ENCODE measurements at regions not wholly inside any gene's neighbourhood (a gene's known extent, or its start where the extent isn't known, plus 50 kb on each side); places are given as distances from the start of the nearest gene placed in this dataset.

DNA sequence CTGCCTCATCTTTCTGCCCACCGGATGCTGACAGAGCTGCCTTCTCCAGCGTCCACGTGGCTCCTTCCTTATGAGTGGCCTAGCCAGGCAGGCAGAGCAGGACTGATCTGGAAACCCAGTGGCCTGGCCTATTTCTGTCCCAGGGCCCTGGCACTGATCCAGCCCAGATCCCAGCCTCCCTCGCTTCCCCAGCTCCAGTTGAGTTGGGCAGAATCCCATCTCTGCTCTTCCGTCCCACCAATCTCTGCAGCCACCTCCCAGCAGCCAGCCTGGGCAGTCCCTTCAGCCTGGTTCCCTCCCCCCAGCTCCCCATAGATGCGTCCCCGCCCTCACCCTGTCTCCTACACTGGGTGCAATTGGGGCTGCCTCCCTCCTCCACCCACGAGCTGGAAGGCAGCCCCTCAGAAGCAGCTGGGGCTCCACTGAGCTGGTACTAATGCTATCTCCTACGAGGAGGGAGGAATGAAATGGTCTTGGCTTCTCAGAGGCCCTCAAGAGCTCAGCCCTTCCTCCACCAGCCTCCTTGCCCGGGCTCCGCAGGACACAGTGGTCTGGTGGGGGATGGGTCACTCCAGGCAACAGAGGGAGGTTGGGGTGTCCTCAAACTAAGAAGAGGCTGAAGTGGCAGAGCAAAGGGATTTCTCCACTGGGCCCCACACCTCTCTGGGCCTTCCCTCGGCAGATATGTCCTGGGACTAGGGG lies 94.2 kb downstream of the PJA1 start:
- TF ChIP-seq CTCF (IDR thresholded peaks at IDR 0.05; ENCODE audit: low read length, missing control alignments) = no peak
- DNase-seq (ENCODE audit: low read depth) = no peak
- no peak overlapping the region for H3K4me3 ChIP-seq (replicated peaks; ENCODE audit: low read depth, low read length)

DNA sequence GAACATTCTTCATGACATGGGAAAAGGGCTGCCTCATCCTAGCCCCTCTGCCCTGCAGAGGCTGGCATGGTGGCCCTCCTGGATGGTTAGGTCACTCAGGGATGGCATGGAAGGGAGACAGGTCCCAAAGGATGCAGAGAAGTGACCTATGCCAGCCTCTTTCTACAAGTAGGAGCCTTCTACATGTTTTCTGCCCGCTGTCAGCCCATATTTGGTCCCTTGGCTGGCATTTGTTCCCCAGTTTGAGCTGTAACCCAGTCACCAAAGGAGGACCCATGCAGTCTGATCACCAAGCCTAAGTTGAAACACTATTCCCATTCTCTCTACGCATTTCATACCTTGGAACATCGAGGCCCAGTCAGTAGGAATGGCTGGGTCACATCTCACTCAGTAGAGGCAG lies 95.4 kb downstream of the PJA1 start:
- no peak overlapping the region for H3K4me3 ChIP-seq (replicated peaks; ENCODE audit: low read depth, low read length)
- no peak for TF ChIP-seq CTCF (IDR thresholded peaks at IDR 0.05; ENCODE audit: low read length, missing control alignments)
- no peak for DNase-seq (ENCODE audit: low read depth)

DNA sequence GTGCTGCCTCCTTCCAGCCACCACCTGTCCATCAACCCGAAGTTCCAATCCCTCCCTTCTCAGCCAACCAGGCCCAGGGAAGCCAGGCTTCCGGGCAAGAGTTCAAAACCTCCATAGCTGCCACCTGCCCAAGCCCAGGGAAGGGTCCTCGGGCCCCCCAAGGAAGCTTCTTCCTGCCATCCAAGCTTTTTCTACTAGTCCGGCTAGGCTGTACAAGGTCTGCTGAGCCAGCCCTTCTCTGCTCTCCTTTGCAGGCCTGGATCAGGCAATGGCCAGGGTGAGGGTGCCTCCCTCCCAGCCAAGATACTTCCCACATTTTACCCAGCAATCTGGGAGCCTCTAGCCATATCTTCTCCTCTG lies 96.2 kb downstream of the PJA1 start:
- no peak overlapping the region for H3K4me3 ChIP-seq (replicated peaks; ENCODE audit: low read depth, low read length)
- TF ChIP-seq CTCF (IDR thresholded peaks at IDR 0.05; ENCODE audit: low read length, missing control alignments) = no peak
- no peak for DNase-seq (ENCODE audit: low read depth)

- no peak for DNase-seq (ENCODE audit: low read depth)
- no peak overlapping the region for H3K4me3 ChIP-seq (replicated peaks; ENCODE audit: low read depth, low read length)
- TF ChIP-seq CTCF (IDR thresholded peaks at IDR 0.05; ENCODE audit: low read length, missing control alignments) = no peak
Measured at GRCh38 chrX:69068301-69069085, 96.8 kb downstream of the PJA1 start.

DNA sequence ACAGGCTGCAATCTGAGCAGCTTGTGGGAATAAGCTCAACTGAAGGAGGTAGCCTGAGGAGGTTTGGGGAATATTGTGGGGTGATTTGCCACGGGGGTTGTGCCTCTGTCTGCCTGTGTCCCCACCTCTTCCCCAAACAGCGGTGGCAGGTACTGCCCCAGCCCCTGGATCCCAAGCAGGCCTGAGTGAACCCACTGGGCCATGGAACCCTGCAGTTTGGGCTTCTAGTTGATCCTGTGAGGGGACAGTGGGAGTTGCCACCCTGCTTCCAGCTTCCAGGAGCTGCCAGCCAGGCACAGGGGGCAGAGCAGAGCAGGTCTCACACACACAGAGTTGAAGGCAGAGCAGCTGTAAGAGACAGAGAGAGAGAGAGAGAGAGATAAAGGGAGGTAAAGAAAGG lies 97.4 kb downstream of the PJA1 start:
- DNase-seq (ENCODE audit: low read depth) = no peak
- no peak for TF ChIP-seq CTCF (IDR thresholded peaks at IDR 0.05; ENCODE audit: low read length, missing control alignments)
- H3K4me3 ChIP-seq (replicated peaks; ENCODE audit: low read depth, low read length) = no peak overlapping the region

DNA sequence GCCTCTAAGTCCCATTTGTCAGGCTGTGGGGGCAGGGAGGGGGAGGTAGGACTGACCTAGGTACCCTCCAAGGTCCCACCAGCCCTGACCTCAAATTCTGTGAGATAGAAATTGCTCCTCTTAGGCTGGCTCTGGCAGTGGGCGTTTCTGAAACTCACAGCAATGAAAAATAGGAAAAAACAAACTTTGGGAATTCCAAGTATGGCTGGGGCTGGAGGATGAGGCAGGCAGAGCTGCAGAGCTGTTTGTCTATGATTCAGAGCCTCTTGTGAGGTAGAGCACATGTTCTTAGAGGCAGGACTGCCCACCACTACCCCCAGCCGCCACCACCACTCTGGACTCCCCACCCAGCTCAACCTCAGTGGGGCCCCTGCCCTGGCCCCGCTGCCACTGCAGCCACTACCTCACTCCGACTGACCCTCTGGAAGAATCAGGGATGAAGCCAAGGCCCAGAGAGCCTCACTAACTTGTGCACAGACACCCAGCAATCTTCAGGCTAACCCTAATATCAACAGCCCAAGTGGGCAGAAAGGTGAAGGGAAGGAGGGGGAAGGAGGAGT lies 98.2 kb downstream of the PJA1 start:
- H3K4me3 ChIP-seq (replicated peaks; ENCODE audit: low read depth, low read length) = no peak overlapping the region
- DNase-seq (ENCODE audit: low read depth) = no peak
- no peak for TF ChIP-seq CTCF (IDR thresholded peaks at IDR 0.05; ENCODE audit: low read length, missing control alignments)

Data from fibroblast of pulmonary artery (primary cell).